Renal cortex interstitium (tissue), 11 donors: ENCODE measurements at regions not wholly inside any gene's neighbourhood (a gene's known extent, or its start where the extent isn't known, plus 50 kb on each side); places are given as distances from the start of the nearest gene placed in this dataset.

ENCODE experiments used
- DNase-seq, 11 donors: peaks; one replicate each; pipeline ENCODE4 v3.0.0-alpha.2; 2013; ENCODE audit warnings: low read depth in 9 of 11, low spot score in 4 of 11; ENCODE audit errors: extremely low read depth in 1 of 11

DNA sequence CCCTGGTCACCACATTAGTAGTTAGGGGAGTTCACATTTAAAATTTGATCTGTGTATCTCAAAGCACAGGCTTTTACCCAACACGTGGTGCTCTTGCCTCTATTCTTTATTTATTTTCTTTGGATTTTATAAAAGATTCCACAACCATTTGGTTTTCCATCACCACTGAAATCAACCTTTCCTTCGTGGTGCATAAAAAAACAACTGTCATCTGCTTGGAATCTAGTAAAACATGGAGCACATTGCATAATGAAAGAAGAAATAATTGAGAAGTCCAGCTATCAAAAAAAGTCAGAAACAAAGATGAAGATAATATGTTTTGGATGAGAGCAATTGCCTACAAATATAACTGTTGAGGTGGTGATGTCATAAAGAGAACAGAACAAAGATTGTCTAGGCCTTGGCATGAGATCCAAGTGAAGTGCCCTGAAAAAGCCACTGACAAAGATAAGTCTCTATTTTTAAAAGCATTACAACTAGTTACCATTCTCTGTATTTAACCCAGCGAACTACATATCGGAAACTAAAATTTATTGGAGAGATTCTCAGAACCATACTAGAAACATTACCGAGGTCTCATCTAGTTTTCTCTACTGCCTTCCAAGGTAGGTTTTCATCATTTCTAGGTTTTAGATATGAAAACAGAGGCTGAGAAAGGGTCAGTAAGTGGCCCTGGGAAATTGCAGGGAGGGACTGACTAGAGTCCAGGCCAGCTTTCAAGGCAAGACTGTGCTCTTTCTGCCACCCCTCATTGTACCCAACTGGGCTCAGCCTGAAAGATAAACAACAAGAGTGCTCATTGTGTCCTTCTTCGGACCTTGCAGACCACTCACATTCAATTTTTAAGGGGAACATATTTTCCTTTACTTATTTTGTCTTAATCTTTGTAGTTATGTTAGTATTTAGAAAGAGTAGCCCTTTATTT is 127.3 kb downstream of the MAD2L1 start:
- DNase-seq = no peak

DNA sequence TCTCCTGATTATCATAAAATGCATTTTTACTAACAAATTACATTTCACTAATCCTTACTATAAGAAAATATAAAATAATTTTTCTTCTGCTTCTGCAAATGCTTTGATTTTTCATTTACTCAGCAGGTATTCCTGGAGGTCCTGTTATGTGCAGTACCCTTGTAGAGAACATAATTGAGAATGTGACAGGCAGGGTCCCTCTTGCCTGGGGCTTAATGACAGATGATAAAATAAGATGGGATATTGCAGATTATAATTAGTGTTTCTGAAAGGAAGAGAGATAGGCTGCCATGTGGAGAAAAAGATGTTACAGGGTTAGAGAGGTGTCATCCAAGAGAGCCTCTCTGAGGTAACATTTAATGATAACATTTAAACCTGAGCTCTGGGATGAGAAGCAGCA is 128.9 kb downstream of the MAD2L1 start:
- DNase-seq = no peak

GRCh38 chr4:119933606-119934005 is 133.0 kb downstream of the MAD2L1 start:
- DNase-seq = peak in 2 of 11 donors; percentile 15 to 26

DNA sequence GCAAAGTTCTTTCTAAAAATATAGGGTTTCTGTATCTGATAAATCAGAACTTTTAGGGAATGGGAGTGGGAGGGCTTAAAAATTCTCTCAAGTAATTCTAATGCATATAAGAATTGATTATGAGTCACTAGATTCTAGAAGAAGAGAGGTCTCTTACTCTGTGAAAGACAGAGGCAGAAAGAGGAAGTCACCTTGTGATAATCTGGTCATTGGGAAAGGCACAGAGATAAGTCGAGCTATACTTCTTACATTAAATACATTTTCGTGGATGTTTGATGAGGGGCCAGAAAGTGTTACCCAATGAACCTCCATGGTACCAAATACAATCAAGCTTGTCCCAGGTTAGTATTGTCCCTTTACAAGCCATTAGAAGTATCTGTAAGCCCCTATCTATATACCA is 134.4 kb downstream of the MAD2L1 start:
- no peak for DNase-seq

DNA sequence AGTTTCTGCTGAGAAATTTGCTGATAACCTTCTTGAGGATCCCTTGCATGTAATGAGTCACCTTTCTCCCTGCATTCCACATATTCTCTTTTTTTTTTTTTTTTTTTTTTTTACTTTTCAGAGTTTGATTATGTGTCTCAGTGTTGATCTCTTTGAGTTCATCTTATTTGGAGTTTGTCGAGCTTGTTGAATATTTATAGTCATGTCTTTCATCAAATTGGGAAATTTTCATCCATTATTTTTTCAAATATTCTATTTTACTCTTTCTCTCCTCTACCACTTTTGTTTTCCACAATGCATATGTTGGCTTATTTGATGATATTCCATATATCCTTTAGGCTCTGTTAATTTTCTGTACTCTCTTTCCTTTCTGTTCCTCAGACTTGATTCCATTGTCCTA is 136.1 kb downstream of the MAD2L1 start:
- DNase-seq = no peak

- DNase-seq = no peak
These were observed 144.8 kb downstream of the MAD2L1 start for GRCh38 chr4:119921830-119922229.

DNA sequence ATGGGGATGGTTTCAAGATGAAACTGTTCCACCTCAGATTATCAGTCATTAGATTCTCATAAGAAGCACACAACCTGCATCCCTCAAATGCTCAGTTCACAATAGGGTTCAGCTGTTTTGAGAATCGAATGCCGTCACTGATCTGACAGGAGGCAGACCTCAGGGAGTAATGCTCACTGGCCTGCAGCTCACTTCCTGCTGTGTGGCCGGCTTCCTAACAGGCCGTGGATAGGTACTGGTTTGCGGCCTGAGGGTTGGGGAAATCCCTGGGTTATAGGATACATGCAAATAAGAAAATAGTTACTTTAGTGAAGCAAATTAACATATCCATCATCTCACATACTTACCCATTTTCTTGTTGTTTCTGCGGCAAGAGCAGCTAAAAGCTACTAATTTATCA is 160.4 kb downstream of the MAD2L1 start:
- no peak for DNase-seq

DNA sequence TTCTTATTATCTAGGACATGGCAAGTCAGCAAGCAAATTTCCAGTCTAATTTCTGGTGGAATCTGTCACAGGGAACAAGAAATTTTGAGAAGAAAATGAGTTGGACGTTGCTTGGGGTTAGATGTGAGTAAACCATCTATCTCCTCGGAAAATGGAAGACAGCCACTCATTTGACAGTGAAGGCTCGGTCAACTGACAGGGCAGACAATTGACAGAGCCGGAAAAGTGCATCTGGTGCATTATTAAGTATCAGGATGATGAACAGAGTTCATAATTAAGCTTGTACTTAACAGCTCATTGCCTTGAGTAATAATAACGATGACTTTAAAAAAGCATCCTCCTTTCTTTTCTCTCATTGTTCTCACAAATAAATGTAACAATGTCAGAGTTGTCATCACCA is 168.4 kb downstream of the MAD2L1 start:
- DNase-seq = no peak

DNA sequence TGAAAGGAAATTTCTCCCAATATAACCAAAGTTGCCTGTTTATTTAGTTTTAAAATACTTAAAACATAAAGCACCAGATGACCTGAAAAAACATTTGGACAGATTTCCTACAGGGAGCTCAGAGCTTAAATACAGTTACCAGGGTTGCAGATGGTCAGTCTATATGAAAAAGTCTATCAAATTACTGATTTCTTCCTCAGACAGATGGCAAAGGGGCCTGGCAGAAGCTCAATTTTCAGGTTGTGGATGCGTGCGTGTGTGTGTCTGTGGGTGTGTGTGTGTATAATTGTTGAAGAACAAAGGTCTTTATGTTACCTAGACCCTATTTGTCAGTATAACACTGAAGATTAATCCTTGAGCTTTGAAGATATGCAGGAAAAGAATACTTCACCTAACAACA is 169.4 kb downstream of the MAD2L1 start:
- DNase-seq = no peak

- DNase-seq = no peak
These were observed 171.9 kb downstream of the MAD2L1 start for GRCh38 chr4:119894650-119895208.

DNA sequence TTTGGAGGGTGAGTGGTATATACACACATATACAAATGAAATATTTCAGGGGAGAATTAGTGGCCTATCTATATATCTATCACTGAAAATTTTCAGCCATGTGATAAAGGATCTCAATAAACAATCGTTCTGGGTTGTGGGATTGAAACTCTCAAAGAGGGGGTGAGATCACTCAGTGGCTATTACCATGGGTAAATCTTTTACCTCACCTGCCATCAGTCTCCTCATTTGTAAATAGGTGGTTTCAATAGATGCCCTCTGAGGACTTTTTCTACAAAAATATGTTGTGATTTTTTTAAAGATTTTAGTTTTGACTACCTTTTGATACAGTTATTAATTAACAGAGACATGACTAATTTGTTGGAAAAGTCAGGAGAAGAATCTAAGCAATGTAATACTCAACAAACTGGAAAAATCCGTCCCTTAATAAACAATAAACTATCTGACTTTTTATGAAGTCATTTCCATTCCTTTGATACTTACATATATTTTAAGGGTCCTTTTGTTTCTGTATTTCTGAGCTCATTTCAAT is 192.8 kb downstream of the MAD2L1 start:
- DNase-seq = no peak

DNA sequence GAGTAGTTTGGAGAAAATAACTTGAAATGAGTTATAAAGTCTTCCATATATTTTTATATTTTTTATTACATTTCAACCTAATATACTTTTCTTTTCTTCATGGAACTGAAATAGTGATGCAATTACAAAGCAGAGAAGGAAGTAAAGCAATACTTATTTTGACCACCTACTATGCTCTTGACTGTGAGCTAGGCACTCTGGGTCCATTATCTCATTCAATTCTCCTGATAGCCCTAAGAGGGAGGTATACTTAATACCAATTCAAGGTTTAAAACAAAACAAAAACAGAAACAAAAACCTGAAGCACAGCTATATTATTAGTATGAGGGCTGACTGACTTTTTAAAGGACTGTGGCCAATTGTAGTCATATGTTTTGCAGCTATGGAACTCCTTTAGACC is 193.5 kb downstream of the MAD2L1 start:
- no peak for DNase-seq

GRCh38 chr4:119872371-119873016 is 194.2 kb downstream of the MAD2L1 start:
- peak in 3 of 11 donors; percentile 2 to 16 (median 9) for DNase-seq

DNA sequence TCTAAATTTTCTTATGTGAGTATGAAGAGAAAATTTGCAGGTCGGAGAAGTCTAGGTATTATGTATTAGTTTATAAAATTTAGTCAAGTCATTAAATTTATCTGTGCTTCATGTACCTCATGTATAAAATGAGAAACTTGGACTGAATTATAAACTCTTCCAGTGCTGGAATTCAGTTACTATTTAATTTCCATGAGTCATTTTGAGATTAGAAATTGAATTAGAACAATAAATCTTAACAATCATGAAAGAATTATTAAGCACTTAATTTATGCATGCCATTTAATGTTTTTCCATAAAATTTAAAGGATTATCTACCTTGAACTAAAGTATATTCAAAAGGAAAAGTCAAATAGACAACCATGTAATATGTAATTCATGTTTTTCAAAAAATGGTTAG is 195.8 kb downstream of the MAD2L1 start:
- DNase-seq = no peak

DNA sequence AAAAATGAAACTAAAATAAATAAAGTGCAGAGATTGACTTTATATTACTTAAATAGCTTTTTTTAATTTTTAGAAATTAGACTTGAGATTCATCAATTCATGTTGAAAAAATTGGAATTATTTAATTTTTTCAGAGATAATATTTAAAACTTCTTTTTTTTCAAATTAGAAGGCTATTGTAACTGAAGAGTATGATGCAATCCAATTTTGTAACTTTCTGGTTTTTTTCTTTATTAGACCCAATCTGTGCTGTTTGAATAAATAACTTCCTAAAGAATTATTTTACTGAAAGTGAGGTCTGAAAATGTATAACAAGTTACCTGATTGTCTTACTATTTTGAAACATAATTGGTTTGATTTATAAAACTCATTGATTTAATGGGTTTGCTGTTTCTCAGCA is 200.9 kb downstream of the MAD2L1 start:
- no peak for DNase-seq

DNA sequence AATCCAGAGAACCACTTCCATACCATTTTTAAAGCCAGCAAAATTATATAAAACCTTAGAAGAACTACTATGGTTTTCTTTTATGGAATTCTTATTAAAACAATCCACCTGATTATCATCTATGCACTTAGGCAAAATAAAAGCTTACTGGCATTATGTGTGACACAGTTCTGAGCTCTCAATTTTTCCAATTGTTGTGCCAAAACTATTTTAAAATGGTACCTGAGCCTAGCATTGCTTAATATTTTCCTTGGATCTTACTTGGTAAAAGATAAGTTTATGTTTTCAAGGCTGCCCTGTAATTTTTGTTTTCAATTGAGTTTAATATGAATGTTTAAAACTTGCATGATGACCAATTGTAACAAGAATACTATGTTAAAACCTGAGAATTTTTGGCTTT is 201.3 kb downstream of the MAD2L1 start:
- DNase-seq = no peak

- no peak for DNase-seq
These were observed 204.9 kb downstream of the MAD2L1 start for GRCh38 chr4:119861731-119862130.

GRCh38 chr4:119858176-119858575 is 208.5 kb downstream of the MAD2L1 start:
- DNase-seq = no peak

GRCh38 chr4:119854364-119854763 is 212.3 kb downstream of the MAD2L1 start:
- no peak for DNase-seq

DNA sequence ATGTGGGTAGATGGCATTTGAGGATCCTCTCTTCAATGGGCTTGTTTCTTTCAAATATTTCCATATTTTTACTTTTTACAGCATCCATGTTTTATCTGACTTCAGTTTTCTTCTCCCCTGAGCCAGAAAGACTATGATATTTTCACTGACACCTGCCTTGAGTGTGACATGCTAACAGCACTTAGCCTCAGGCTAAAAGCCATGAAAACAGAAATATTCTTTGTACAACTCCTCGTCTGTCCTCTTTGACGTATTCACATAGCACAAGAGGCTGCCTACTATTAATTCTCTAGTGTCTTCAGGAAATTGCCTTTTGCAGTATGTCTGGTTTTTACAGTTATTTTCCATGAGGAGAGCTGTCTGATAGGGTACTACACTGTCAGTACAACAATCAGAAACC is 215.0 kb downstream of the MAD2L1 start:
- no peak for DNase-seq
